SK-N-MC (cell line): ENCODE measurements at regions not wholly inside any gene's neighbourhood (a gene's known extent, or its start where the extent isn't known, plus 50 kb on each side); places are given as distances from the start of the nearest gene placed in this dataset.

ENCODE experiments used
- EZH2 ChIP-seq: fragments of 200-600 bp; sonication (generic); IDR thresholded peaks from one replicate; pipeline ENCODE4 v1.6.1; 2017; ENCODE audit warnings: antibody characterized with exemption
- POLR2AphosphoS5 ChIP-seq: IDR thresholded peaks from 2 replicates; pipeline ENCODE4 v1.6.1; 2012; ENCODE audit warnings: mild to moderate bottlenecking, low read depth, low read length, borderline replicate concordance

- TF ChIP-seq EZH2 (no peak), POLR2AphosphoS5 (no peak)
Observed at GRCh38 chr14:87688524-87688923, 304.5 kb downstream of the GALC start.
